Endothelial cell (in vitro differentiated cells): ENCODE measurements at regions not wholly inside any gene's neighbourhood (a gene's known extent, or its start where the extent isn't known, plus 50 kb on each side); places are given as distances from the start of the nearest gene placed in this dataset. TPM values are rescaled to one million over a fixed set of nuclear protein-coding genes. Genes with fewer than 3 reads are reported as not detected.

Experiments used
- DNase-seq: peaks from one replicate; pipeline ENCODE4 v3.0.0; 2021; ENCODE audit warnings: low spot score
- H3K27ac Mint-ChIP-seq: one replicate; pipeline ENCODE4 v1.8.0; 2021; ENCODE audit warnings: mixed read lengths, inconsistent platforms; ENCODE audit not compliant: unreplicated experiment
- H3K27me3 Mint-ChIP-seq: one replicate; pipeline ENCODE4 v1.8.0; 2021; ENCODE audit warnings: mild to moderate bottlenecking, moderate library complexity, mixed read lengths, inconsistent platforms; ENCODE audit not compliant: unreplicated experiment
- H3K36me3 Mint-ChIP-seq: one replicate; pipeline ENCODE4 v1.8.0; 2021; ENCODE audit warnings: mild to moderate bottlenecking, low read depth, mixed read lengths, inconsistent platforms; ENCODE audit not compliant: unreplicated experiment
- H3K4me1 Mint-ChIP-seq: one replicate; pipeline ENCODE4 v1.8.0; 2021; ENCODE audit warnings: mild to moderate bottlenecking, mixed read lengths, inconsistent platforms; ENCODE audit not compliant: unreplicated experiment
- H3K4me3 Mint-ChIP-seq: one replicate; pipeline ENCODE4 v1.8.0; 2021; ENCODE audit warnings: mild to moderate bottlenecking, mixed read lengths, inconsistent platforms; ENCODE audit not compliant: unreplicated experiment
- H3K9me3 Mint-ChIP-seq: one replicate; pipeline ENCODE4 v1.8.0; 2021; ENCODE audit warnings: mixed read lengths, inconsistent platforms; ENCODE audit not compliant: unreplicated experiment
- microRNA-seq: library from miRNA; unstranded; fragments of <30 nt; microRNA quantifications from one replicate; pipeline ENCODE4, GENCODE V29; 2020; ENCODE audit not compliant: unreplicated experiment
- TF ChIP-seq, protein P1 (sequence below): fragments of 200-600 bp; sonication (generic); IDR thresholded peaks from one replicate; pipeline ENCODE4 v1.5.0; 2021; ENCODE audit warnings: antibody characterized with exemption; ENCODE audit not compliant: unreplicated experiment

GRCh38 chr2:184543832-184544231 lies 54.5 kb upstream of the ZNF804A start:
- Mint-ChIP-seq H3K27me3 (peaks cover 3% of the 10 kb centered on the region), H3K4me1 (peaks cover 4% of the 10 kb centered on the region), H3K27ac (no peak overlapping the region)

More at GRCh38 chr2:184543832-184544231, 54.5 kb upstream of the ZNF804A start:
- Mint-ChIP-seq H3K36me3 (no peaks in the 10 kb centered on the region), H3K9me3 (no peaks in the 10 kb centered on the region), H3K4me3 (no peak overlapping the region)
- DNase-seq: no peak
- TF ChIP-seq, protein P1, sequence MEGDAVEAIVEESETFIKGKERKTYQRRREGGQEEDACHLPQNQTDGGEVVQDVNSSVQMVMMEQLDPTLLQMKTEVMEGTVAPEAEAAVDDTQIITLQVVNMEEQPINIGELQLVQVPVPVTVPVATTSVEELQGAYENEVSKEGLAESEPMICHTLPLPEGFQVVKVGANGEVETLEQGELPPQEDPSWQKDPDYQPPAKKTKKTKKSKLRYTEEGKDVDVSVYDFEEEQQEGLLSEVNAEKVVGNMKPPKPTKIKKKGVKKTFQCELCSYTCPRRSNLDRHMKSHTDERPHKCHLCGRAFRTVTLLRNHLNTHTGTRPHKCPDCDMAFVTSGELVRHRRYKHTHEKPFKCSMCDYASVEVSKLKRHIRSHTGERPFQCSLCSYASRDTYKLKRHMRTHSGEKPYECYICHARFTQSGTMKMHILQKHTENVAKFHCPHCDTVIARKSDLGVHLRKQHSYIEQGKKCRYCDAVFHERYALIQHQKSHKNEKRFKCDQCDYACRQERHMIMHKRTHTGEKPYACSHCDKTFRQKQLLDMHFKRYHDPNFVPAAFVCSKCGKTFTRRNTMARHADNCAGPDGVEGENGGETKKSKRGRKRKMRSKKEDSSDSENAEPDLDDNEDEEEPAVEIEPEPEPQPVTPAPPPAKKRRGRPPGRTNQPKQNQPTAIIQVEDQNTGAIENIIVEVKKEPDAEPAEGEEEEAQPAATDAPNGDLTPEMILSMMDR: no peak

Small RNAs in the stretch of these regions (microRNA-seq; reads per million reads assigned to microRNA genes)
- not detected for gene MIR548AE1
